Gastroesophageal sphincter (tissue), 3 donors: ENCODE measurements at regions not wholly inside any gene's neighbourhood (a gene's known extent, or its start where the extent isn't known, plus 50 kb on each side); places are given as distances from the start of the nearest gene placed in this dataset.

Experiments
- CTCF ChIP-seq, 4 experiments: fragments of 200-600 bp in 2 of 4; fragments of 450-650 bp in 2 of 4; sonication (generic) in 1 of 4; IDR thresholded peaks; one replicate each; pipeline ENCODE4 v1.5.1; 2017 to 2019; ENCODE audit warnings: antibody characterized with exemption in 4 of 4, mild to moderate bottlenecking in 2 of 4, moderate library complexity in 2 of 4
- EP300 ChIP-seq: sonication (generic); formaldehyde crosslinking; IDR thresholded peaks from one replicate; pipeline ENCODE4 v1.6.1; 2017; ENCODE audit warnings: antibody characterized with exemption, mild to moderate bottlenecking
- POLR2A ChIP-seq, 2 donors: fragments of 450-650 bp; IDR thresholded peaks; one replicate each; pipeline ENCODE4 v1.6.1; 2017; ENCODE audit warnings: antibody characterized with exemption in 2 of 2, mild to moderate bottlenecking in 2 of 2, moderate library complexity in 1 of 2
- POLR2AphosphoS5 ChIP-seq: sonication (generic); formaldehyde crosslinking; IDR thresholded peaks from one replicate; pipeline ENCODE4 v1.6.1; 2017; ENCODE audit warnings: antibody characterized with exemption

- peak in 2 of 4 experiments; percentile 8 to 55 for TF ChIP-seq CTCF (IDR thresholded peaks at IDR 0.05)
- no peak for TF ChIP-seq POLR2A (IDR thresholded peaks at IDR 0.05)
- TF ChIP-seq POLR2AphosphoS5: no peak
- TF ChIP-seq EP300: no peak
These were observed 603.3 kb downstream of the KIF4B start for GRCh38 chr5:155616779-155617392.
